ENCODE measurements at regions not wholly inside any gene's neighbourhood (a gene's known extent, or its start where the extent isn't known, plus 50 kb on each side); places are given as distances from the start of the nearest gene placed in this dataset.
"Not testable (repeated sequence)": the region's sequence is repeated elsewhere in the genome, so short reads cannot be mapped to it uniquely, and the experiment has no call there.

DNA sequence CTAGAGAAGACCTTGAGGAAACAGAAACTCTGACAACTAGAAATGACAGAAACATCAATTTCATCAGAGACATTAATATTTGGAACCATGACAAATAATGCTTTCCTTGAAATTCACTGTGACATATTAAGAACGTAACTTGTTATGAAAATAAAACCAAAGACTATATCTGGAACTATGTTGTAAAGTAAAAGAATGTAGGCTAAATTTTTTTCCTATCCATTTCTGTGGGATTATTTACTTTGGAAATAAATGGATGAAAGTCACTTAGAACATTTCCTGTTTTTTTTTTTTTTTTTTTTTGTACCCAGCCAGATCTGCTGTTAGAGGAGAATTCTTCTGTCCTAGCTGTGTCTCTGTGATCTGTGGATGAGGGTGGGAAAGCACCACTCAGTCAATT lies 255.9 kb downstream of the SPRY1 start:
- Histone ChIP-seq H3K36me3 (no peaks in the 10 kb centered on the region), H3K9me3 (ENCODE audit: severe bottlenecking) (peaks cover 7% of the 10 kb centered on the region), H3K27me3 (ENCODE audit: insufficient read depth, low read depth, severe bottlenecking) (no peaks in the 10 kb centered on the region), H3K4me3 (ENCODE audit: low read depth, low read length) (no peak overlapping the region), H3K27ac (no peak overlapping the region)
- DNase-seq, result no peak
- TF ChIP-seq CTCF (IDR thresholded peaks at IDR 0.05; ENCODE audit: low read depth, low read length), result no peak

DNA sequence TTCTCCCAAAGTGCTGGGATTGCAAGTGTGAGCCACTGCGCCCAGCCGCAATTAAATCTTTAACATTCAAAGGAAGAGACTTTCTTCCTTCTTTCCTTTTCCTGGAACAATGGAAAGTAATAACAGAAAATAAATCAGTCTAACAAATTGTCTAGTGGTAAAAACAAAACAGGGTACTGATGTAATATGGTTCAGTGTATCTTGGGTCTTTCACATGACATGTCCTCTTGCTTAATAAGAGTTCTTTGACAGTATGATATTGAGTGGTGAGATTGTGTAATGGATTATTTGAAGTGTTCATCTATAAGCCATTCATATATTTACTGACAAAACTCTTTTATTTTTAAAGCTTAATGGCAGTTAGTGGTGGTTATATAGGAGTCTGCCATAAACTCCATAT lies 256.6 kb downstream of the SPRY1 start:
- Histone ChIP-seq H3K27ac (no peak overlapping the region), H3K4me3 (ENCODE audit: low read depth, low read length) (no peak overlapping the region), H3K36me3 (no peaks in the 10 kb centered on the region), H3K9me3 (ENCODE audit: severe bottlenecking) (peaks cover 7% of the 10 kb centered on the region), H3K27me3 (ENCODE audit: insufficient read depth, low read depth, severe bottlenecking) (no peaks in the 10 kb centered on the region)
- DNase-seq, result no peak
- TF ChIP-seq CTCF (IDR thresholded peaks at IDR 0.05; ENCODE audit: low read depth, low read length), result no peak

DNA sequence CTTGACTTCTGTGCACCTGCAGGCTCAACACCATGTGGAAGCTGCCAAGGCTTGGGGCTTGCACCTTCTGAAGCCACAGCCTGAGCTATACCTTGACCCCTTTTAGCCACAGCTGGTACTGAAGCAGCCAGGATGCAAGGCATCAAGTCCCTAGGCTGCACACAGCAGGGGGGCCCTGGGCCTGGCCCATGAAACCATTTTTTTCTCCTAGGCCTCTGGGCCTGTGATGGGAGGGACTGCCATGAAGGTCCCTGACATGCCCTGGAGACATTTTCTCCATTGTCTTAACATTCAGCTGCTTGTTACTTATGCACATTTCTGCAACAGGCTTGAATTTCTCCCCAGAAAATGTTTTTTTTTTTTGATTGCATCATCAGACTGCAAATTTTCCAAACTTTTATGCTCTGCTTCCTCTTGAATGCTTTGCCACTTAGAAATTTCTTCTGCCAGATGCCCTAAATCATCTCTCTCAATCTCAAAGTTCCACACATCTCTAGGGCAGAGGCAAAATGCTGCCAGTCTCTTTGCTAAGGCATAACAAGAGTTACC lies 260.2 kb downstream of the SPRY1 start:
- H3K4me3 ChIP-seq (ENCODE audit: low read depth, low read length); H3K9me3 ChIP-seq (ENCODE audit: severe bottlenecking); DNase-seq; H3K27me3 ChIP-seq (ENCODE audit: insufficient read depth, low read depth, severe bottlenecking); H3K36me3 ChIP-seq; H3K27ac ChIP-seq: not testable (repeated sequence)

GRCh38 chr4:123657606-123658005 lies 261.0 kb downstream of the SPRY1 start:
- not testable (repeated sequence) for H3K27ac ChIP-seq; H3K9me3 ChIP-seq (ENCODE audit: severe bottlenecking); H3K36me3 ChIP-seq; DNase-seq; H3K27me3 ChIP-seq (ENCODE audit: insufficient read depth, low read depth, severe bottlenecking); H3K4me3 ChIP-seq (ENCODE audit: low read depth, low read length)

- Histone ChIP-seq H3K4me3 (ENCODE audit: low read depth, low read length) (no peak overlapping the region), H3K27ac (no peak overlapping the region), H3K9me3 (ENCODE audit: severe bottlenecking) (peaks cover 7% of the 10 kb centered on the region), H3K36me3 (no peaks in the 10 kb centered on the region), H3K27me3 (ENCODE audit: insufficient read depth, low read depth, severe bottlenecking) (no peaks in the 10 kb centered on the region)
- TF ChIP-seq CTCF (IDR thresholded peaks at IDR 0.05; ENCODE audit: low read depth, low read length), result no peak
- DNase-seq, result no peak
Measured at GRCh38 chr4:123659262-123659661, 262.7 kb downstream of the SPRY1 start.

- H3K36me3 ChIP-seq, result no peaks in the 10 kb centered on the region
- H3K27me3 ChIP-seq (ENCODE audit: insufficient read depth, low read depth, severe bottlenecking), result no peaks in the 10 kb centered on the region
- no peak overlapping the region for H3K4me3 ChIP-seq (ENCODE audit: low read depth, low read length)
- H3K9me3 ChIP-seq (ENCODE audit: severe bottlenecking), result peaks cover 7% of the 10 kb centered on the region
- H3K27ac ChIP-seq, result no peak overlapping the region
- peak; percentile 12; the same call in 1 of the 2 replicates for TF ChIP-seq CTCF (IDR thresholded peaks at IDR 0.05; ENCODE audit: low read depth, low read length)
- DNase-seq, result no peak
Measured at GRCh38 chr4:123659730-123660129, 263.1 kb downstream of the SPRY1 start.

GRCh38 chr4:123661080-123661737 lies 264.6 kb downstream of the SPRY1 start:
- H3K4me3 ChIP-seq (ENCODE audit: low read depth, low read length), result no peak overlapping the region
- no peak overlapping the region for H3K27ac ChIP-seq
- no peaks in the 10 kb centered on the region for H3K36me3 ChIP-seq
- H3K27me3 ChIP-seq (ENCODE audit: insufficient read depth, low read depth, severe bottlenecking), result no peaks in the 10 kb centered on the region
- peaks cover 6% of the 10 kb centered on the region for H3K9me3 ChIP-seq (ENCODE audit: severe bottlenecking)
- no peak for DNase-seq
- TF ChIP-seq CTCF (IDR thresholded peaks at IDR 0.05; ENCODE audit: low read depth, low read length), result 0 out of 2 replicates have a peak, but pooled peaks have one; percentile 17
